GM12878 (cell line): ENCODE measurements at regions not wholly inside any gene's neighbourhood (a gene's known extent, or its start where the extent isn't known, plus 50 kb on each side); places are given as distances from the start of the nearest gene placed in this dataset.

Source experiments
- CTCF ChIP-seq, 3 experiments: IDR thresholded peaks in 2 of 3; conservative IDR thresholded peaks in 1 of 3; 2 replicates each; pipeline ENCODE4 v1.5.1; 2011; ENCODE audit warnings: low read depth in 3 of 3, low read length in 3 of 3, mild to moderate bottlenecking in 3 of 3, control low read depth in 2 of 3, moderate library complexity in 2 of 3, inconsistent platforms in 1 of 3, mixed read lengths in 1 of 3; ENCODE audit not compliant: control insufficient read depth in 2 of 3, insufficient read depth in 1 of 3; ENCODE audit errors: extremely low read depth in 1 of 3
- FOXM1 ChIP-seq: IDR thresholded peaks from 2 replicates; pipeline ENCODE4 v1.6.1; 2012; ENCODE audit warnings: low read depth, mild to moderate bottlenecking, inconsistent platforms, low read length, moderate library complexity
- MTA2 ChIP-seq: fragments of 450-650 bp; IDR thresholded peaks from 2 replicates; pipeline ENCODE4 v1.6.1; 2016; ENCODE audit warnings: low read depth, mild to moderate bottlenecking, moderate library complexity
- NFXL1 ChIP-seq: fragments of 450-650 bp; IDR thresholded peaks from 2 replicates; pipeline ENCODE4 v1.6.1; 2017; ENCODE audit warnings: antibody characterized with exemption, mild to moderate bottlenecking, borderline replicate concordance
- PBX3 ChIP-seq: IDR thresholded peaks from 2 replicates; pipeline ENCODE4 v1.6.1; 2011; ENCODE audit warnings: mild to moderate bottlenecking, low read depth, low read length, moderate library complexity; ENCODE audit not compliant: insufficient replicate concordance
- POLR2AphosphoS5 ChIP-seq: IDR thresholded peaks from 2 replicates; pipeline ENCODE4 v1.6.1; 2011; ENCODE audit warnings: mild to moderate bottlenecking, low read length, inconsistent platforms
- SMC3 ChIP-seq: IDR thresholded peaks from 2 replicates; pipeline ENCODE4 v1.6.1; 2011; ENCODE audit warnings: low read length, improper control_type of control experiment, borderline replicate concordance
- TARDBP ChIP-seq: IDR thresholded peaks from 2 replicates; pipeline ENCODE4 v1.6.1; 2016; ENCODE audit warnings: borderline replicate concordance
- ZNF274 ChIP-seq: IDR thresholded peaks from one replicate; pipeline ENCODE4 v1.8.0; 2011; ENCODE audit not compliant: insufficient read length, insufficient read depth

GRCh38 chr18:78378403-78378802 is 601.2 kb upstream of the SALL3 start:
- TF ChIP-seq CTCF (IDR thresholded peaks at IDR 0.05 in 2 of 3, conservative IDR thresholded peaks at IDR 0.05 in 1 of 3; ENCODE audit: control insufficient read depth in 2 of 3, extremely low read depth in 1 of 3, insufficient read depth in 1 of 3, low read depth in 3 of 3, low read length in 3 of 3) (no peak), PBX3 (no peak), SMC3 (no peak), ZNF274 (no peak), FOXM1 (no peak), TARDBP (no peak), MTA2 (no peak), POLR2AphosphoS5 (no peak), NFXL1 (no peak)
